LNCAP (cell line): ENCODE measurements at regions not wholly inside any gene's neighbourhood (a gene's known extent, or its start where the extent isn't known, plus 50 kb on each side); places are given as distances from the start of the nearest gene placed in this dataset.

ENCODE experiments used
- TF ChIP-seq, protein P1 (sequence below): fragments of 450-650 bp; IDR thresholded peaks from 2 replicates; pipeline ENCODE4 v1.5.1; 2017; ENCODE audit warnings: mild to moderate bottlenecking

DNA sequence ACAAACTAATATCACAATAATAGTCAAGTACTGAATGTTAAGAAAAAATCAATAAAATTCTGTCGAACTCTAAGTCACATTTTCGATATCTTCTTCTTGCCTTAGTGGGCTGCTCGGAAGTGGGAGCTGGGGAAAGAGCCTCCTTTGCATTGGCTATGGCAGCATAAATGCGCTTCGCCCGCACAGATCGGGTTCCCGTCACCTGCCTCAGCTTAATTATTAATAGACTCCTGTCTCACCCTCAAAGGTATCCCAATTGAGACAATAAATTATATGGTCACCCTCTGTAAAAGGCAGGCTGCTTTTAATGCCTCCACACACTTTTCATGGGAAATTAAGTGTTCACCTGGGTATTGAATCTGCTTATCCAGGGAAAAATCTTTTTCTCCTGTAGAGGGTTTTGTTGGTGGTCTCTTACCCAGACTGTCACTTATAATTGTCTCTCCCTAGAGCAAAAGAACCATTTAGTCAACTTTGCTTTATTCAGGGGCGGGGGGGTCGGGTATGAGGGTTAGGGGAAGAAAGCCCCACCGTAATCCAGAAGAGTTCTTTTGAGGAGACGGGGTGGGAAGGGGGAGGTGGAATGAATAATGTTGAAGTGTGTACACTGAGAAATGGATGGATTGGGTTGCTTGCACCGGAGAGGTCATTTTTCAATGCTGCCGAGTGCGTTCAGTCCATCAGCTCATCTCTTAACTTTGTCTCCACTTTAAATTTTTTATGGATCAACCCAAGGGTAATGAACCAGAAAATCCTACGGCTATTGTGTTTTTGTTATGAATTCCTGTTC, 682.6 kb upstream of the SGCG start:
- TF ChIP-seq, protein P1, sequence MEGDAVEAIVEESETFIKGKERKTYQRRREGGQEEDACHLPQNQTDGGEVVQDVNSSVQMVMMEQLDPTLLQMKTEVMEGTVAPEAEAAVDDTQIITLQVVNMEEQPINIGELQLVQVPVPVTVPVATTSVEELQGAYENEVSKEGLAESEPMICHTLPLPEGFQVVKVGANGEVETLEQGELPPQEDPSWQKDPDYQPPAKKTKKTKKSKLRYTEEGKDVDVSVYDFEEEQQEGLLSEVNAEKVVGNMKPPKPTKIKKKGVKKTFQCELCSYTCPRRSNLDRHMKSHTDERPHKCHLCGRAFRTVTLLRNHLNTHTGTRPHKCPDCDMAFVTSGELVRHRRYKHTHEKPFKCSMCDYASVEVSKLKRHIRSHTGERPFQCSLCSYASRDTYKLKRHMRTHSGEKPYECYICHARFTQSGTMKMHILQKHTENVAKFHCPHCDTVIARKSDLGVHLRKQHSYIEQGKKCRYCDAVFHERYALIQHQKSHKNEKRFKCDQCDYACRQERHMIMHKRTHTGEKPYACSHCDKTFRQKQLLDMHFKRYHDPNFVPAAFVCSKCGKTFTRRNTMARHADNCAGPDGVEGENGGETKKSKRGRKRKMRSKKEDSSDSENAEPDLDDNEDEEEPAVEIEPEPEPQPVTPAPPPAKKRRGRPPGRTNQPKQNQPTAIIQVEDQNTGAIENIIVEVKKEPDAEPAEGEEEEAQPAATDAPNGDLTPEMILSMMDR = no peak

DNA sequence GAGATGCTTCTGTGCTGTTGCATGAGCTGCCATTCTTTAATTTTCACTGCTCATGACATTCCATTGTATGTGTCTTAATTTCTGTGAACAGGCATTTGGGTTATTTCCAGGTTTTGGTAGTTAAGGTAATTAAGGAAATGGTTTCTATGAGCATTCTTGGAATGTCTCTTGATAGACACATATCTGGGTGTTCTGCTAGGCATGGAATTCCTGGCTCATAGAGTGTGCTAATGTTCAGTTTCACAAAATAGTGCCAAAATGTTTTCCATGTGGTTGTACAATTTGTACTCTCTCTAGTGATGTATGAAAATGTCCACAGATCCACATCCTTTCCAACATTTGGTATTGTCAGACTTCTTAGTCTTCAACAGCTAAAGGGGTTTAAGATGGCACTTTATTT, 680.9 kb upstream of the SGCG start:
- TF ChIP-seq, protein P1 = no peak

DNA sequence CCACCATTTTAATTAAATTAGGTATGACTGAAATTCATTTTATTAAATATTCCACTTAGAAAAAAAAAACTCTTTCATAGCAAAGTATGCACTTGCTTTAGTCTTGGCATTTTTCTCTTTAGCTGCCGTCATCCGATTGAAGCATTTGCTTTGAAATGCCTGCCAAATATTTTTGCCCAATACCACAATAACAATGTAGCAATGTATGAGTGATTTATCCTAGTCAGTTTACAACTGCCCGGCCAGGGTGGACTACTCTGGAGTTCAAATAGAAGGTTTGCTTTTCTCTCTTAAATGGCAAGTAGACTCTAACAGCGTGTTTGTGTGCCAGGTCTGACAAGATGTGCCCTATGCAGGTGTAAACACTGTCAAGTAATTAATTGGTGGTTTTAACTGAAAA, 675.3 kb upstream of the SGCG start:
- TF ChIP-seq, protein P1 = no peak

DNA sequence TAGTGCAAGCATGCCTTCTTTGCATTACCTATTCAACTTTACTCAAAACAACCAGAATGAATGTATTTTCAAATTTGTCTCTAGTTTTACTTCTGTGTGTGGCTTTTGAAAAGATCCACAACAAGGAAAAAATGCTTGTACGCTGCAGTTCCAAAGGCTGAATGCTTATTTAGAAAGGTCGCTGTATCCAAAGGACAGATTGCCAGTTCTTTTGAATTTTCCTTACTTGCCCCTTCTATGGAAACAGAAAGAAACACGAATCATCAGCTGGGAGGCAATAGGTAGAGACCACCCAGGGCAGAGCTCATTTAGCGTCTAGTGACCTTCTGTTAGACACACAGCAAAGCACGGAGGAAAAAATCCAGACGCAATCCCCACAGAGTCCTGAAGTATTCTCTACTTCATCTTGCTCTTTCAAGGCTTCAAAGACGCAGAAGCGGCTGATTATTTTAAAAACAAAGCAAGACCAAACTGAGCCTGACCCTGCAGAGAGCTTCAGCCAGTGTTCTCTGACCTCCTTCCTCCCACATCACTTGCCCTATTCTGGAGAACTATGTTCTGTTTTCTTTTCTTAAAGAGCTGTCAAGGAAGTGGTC, 674.6 kb upstream of the SGCG start:
- TF ChIP-seq, protein P1 = no peak

DNA sequence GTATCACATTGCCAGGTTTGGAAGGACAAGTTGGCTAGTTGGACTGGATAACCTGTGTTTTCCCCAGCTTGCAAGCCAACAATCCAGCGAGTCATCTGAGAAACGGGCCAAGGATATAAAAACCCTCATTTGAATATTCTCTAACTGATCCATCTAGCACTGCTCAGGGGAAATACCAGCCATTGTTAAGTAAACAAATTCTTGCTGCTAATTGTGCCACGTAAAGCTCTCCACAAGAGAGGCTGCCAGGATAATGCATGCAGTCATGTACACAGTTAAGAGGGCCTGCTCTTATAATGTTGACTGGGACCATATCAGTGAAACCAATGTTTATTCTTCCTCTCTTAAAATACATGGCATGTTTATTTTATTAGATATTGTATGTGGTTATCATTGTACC, 663.2 kb upstream of the SGCG start:
- TF ChIP-seq, protein P1 = no peak

DNA sequence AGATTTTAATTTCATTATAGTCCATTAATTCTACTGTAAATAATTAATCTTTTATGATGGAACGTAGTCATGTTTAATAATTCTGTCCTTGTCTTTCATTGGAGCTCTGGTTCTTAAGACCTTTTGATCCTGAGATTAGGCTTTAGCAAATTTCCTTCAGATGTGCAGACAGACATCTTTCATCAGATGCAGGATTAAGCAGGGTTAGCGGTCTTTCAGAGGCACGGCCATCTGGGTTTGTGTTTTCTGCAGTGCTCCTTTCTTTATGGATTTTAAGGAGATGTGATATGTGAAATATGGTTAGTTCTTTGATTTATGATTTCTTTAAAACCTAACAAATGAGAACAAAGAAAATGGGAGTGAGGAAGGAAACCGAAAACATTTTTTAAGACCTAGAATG, 643.9 kb upstream of the SGCG start:
- TF ChIP-seq, protein P1 = no peak

DNA sequence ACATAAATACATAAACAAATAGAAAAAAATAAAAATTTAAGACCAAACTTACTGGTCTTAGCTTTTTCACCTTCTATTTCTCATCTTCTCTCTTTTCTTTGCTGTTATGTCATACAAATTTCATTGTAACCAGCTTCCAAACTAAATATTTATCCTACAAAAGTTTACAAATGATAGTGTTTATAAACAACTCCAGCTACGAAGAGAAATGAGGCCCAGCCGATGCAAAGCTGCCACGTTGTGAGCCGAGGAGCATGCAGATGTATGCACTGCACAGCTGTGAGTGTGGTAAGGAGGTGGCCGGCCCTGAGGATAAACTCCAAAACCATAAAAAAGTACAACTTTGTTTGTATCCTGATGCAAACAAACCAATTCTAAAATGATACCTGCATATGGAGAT, 642.4 kb upstream of the SGCG start:
- TF ChIP-seq, protein P1 = no peak
